GM20000 (cell line): ENCODE measurements at regions not wholly inside any gene's neighbourhood (a gene's known extent, or its start where the extent isn't known, plus 50 kb on each side); places are given as distances from the start of the nearest gene placed in this dataset.
"Not testable (repeated sequence)": the region's sequence is repeated elsewhere in the genome, so short reads cannot be mapped to it uniquely, and the experiment has no call there.

ENCODE experiments used
- DNase-seq: peaks from one replicate; pipeline ENCODE4 v3.0.0; 2012; ENCODE audit warnings: low spot score
- TF ChIP-seq, protein P1 (sequence below): IDR thresholded peaks from 2 replicates; pipeline ENCODE4 v1.5.1; 2012; ENCODE audit warnings: mild to moderate bottlenecking, control low read depth; ENCODE audit errors: extremely low read depth, missing control alignments

DNA sequence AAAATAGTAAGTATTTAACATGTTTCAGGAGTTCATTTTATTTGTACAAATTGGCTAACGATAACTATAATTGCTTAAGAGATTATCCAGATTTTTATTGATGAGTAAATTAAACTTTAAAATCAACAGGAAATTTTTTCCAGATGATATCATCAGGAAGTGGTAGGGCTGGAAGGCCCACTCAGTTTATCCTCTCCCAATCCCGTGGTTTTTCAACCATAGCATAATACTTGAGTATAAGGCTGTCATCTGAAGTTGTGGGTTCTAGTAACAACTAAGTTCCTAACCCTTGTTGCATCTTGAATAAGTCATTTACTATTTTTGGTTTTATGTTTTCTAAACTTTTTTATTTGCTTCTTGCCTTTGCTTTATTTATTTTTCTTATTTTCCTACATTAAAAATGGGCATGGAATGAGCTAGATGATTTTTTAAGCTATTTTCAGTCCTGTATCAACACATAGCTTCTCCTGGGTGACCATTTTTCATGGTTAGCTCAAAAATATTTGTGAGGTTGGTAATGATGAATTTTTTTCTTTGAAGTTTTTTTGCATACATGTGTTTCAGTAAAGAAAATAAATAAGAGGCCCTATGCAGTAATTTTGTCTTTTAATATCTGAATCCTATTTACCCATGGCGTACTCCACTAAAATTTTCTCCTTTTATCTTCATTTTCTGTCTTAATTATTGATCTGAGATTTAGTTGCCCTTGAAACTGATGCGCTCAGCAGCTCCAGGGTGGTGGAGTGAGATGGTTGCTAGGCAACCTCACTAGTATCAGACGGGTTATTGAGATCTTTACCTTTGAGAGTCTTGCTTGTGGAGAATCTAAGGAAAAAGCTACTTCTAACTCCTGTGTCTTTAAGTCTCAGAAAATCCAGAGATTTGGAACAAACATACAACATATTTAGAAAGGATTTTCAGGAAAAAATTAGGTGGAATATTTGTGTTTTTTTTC, 452.0 kb upstream of the CCDC179 start:
- no peak for DNase-seq
- TF ChIP-seq, protein P1, sequence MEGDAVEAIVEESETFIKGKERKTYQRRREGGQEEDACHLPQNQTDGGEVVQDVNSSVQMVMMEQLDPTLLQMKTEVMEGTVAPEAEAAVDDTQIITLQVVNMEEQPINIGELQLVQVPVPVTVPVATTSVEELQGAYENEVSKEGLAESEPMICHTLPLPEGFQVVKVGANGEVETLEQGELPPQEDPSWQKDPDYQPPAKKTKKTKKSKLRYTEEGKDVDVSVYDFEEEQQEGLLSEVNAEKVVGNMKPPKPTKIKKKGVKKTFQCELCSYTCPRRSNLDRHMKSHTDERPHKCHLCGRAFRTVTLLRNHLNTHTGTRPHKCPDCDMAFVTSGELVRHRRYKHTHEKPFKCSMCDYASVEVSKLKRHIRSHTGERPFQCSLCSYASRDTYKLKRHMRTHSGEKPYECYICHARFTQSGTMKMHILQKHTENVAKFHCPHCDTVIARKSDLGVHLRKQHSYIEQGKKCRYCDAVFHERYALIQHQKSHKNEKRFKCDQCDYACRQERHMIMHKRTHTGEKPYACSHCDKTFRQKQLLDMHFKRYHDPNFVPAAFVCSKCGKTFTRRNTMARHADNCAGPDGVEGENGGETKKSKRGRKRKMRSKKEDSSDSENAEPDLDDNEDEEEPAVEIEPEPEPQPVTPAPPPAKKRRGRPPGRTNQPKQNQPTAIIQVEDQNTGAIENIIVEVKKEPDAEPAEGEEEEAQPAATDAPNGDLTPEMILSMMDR, result no peak

DNA sequence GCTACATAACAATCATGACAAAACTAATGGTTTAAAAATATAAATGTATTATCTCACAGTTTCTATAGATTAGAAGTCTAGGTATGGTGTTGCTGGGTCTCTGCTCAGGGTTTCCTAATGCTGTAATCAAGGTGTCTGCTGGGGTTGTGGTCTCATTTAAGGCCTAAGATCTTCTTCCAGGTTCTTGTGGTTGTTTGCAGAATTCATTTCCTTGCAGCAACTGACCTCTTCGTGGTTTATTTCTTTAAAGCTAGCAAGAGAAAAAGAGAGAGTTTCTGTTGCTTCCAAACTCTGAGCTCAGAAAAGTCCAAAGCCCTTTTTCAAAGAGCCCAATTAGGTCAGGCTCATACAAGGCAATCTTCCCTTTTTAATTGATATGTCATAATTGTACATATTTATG, 452.7 kb upstream of the CCDC179 start:
- no peak for DNase-seq

DNA sequence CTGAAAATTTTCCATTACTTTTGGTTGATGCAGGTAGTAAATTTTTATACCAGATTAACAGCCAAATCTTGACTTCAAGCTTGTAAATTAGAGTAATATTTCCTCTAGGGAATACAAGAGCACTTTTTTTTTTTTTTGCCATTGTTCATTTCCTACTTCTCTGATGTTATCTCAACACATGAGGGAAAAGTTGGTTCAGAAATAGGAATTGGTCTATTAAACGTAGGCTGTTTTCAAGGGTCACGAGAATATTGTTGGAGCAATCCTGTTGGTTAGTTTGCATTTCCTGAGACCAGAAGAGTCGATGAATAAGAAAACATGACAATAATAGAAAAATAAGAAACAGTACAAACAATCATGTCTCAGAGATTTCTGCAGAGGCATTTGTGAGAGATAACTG, 453.9 kb upstream of the CCDC179 start:
- TF ChIP-seq, protein P1, result no peak
- no peak for DNase-seq

More for the DNA sequence above, 452.7 kb upstream of the CCDC179 start:
- TF ChIP-seq, protein P1, result no peak

DNA sequence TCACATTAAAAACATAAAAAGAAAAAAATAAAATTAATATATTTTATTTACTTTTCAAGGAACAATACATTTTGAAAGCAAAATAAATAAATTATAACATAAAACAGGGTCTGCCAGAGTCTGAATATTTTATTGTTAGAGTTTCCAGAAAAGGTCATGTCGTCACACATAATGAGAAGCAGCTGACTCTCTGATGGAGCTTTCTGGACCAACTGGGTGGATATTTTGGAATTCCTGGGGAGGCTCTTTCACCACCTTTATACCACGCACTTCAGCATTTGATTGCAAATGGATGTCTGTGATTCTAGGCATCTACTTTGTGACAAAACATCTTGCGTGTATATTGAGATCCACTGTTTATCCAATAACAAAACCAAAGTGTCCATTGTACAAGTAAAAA, 455.0 kb upstream of the CCDC179 start:
- no peak for DNase-seq
- TF ChIP-seq, protein P1, result no peak

DNA sequence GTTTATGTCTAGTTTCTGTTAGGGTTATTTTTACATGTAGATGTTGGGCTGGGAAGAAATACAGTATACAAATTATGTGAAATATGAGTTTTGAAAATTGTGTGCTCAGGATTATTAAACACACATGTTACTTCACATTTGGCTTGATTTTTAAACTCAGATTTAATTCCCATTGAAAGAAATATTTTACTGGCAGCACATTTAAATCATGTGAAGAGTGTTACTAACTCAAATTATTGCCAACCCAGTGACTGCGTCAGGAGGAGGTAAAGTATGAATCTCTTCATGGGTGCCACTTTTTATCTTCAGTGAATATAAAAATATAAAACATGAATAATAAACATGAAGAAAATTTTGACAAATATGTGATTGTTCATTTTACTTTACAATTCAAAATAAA, 457.5 kb upstream of the CCDC179 start:
- no peak for DNase-seq
- TF ChIP-seq, protein P1, result no peak

DNA sequence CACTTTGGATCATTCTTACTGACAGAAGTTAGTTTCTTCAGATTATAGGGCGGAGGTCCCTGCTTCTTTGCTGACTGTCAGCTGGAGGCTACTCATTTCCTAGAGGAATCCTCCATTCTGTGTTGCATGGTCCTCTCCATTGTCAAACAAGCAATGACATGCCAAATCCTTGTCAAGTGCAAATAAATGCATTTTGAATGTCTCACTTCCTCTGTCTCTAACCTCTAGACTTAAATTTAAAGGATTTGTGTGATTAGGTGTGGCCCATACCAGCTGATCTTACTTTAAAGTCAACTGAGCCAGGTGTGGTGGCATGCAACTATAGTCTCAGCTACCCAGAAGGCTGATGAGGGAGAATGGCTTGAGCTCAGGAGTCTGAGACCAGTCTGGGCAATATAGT, 458.4 kb upstream of the CCDC179 start:
- TF ChIP-seq, protein P1, result no peak
- no peak for DNase-seq

DNA sequence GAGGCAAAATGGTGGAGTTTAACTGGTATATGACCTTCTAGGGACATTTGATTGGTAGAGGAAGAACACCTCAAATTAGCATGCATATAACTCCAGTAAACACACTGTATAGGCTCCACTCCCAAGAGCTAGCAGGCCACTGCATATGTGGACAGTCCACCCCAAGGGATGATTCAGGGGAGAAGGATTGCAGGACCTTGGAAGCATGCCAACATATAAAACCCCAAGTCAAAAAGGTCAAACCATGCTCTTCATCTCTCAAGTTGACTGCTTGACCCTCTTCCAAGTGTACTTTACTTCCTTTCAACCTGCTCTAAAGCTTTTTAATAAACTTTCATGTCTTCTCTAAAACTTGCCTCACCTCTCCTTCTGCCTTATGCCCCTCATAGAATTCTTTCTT, 459.9 kb upstream of the CCDC179 start:
- TF ChIP-seq, protein P1, result no peak
- no peak for DNase-seq

DNA sequence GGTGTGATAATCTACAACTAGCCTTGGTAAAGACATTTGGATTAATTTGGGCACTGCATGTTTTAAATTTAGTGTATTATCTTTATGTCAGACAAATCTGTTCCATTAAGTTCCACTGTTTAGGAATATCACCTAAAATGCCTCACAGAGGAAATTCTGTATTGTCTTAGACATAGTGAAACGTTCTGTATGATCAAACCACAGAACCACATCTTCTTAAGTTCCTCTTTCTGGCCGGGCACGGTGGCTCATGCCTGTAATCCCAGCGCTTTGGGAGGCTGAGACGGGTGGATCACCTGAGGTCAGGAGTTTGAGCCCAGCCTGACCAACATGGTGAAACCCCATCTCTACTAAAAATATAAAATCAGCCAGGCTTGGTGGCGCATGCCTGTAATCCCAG, 475.3 kb upstream of the CCDC179 start:
- not testable (repeated sequence) for DNase-seq
